GF-D8 (cell line): ENCODE measurements at regions not wholly inside any gene's neighbourhood (a gene's known extent, or its start where the extent isn't known, plus 50 kb on each side); places are given as distances from the start of the nearest gene placed in this dataset.
"Not testable (repeated sequence)": the region's sequence is repeated elsewhere in the genome, so short reads cannot be mapped to it uniquely, and the experiment has no call there.

Experiments used
- DNase-seq: peaks from one replicate; lab custom pipeline; 2025; lab: John Stamatoyannopoulos, UW

- no peak for DNase-seq
Observed at GRCh38 chr22:47351836-47352579, 589.6 kb downstream of the TBC1D22A start.

GRCh38 chr22:47346287-47346686 lies 583.8 kb downstream of the TBC1D22A start:
- DNase-seq = not testable (repeated sequence)

DNA sequence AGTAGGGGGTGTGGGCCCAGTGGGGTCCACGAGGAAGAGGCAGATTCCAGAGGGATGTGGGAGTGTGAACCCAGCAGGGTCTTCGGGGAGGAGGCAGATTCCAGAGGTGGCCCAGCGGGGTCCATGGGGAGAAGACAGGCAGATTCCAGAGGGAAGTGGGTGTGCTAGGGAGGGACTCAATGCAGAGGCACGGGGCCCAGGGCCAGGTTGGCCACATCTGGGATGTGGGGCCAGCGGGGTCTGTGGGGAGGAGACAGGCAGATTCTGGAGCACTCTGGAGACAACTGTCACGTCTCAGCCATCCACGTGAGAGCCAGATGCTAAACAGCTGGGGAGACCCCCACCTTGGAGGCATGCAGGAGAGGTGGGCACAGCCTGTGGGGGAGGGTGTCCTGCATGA lies 582.6 kb downstream of the TBC1D22A start:
- DNase-seq = no peak

DNA sequence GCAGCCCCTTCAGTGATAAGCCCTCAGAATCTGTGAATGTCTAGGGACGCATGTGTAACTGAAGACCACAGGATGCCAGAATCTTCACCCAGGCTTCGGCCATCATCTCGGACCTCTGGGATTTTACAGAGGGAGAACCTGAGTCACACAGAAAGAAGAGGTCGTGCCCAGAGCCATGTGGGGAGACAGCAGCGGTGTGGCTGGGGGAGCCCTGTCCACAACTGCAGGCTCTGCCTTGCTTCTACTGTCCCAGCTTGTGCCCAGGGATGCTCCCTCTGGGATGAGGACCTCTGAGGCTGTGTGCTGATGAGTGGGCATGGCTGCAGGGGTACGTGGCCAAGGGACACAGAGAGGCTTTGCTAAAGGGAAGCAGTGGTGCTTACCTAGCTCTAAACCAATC lies 582.0 kb downstream of the TBC1D22A start:
- DNase-seq = no peak

GRCh38 chr22:47343611-47344010 lies 581.2 kb downstream of the TBC1D22A start:
- DNase-seq = no peak

GRCh38 chr22:47342446-47342845 lies 580.0 kb downstream of the TBC1D22A start:
- no peak for DNase-seq

- no peak for DNase-seq
Observed at GRCh38 chr22:47341464-47341863, 579.0 kb downstream of the TBC1D22A start.

GRCh38 chr22:47340851-47341436 lies 578.5 kb downstream of the TBC1D22A start:
- no peak for DNase-seq

DNA sequence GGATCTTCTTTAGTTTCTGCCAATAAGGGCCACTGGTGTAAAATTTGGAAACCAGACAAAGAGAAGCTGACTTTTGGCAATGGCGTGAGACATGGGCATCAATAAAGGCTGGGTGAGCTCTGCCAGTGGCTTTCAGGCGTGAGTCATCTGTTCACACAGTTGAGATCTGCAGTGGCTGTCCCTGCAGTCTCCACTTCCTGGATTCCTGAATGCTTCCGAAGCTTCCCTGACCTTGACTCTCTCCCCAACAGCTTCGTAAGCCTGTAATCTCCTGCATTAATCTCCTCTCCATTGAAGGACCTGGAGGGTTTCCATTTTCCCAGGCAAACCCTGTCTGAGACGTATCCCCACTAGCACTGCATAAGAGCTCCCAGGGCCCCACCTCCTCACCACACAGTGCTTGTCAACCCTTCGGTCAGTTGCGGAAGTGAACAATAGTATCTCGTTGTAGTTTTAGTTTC lies 574.7 kb downstream of the TBC1D22A start:
- no peak for DNase-seq

DNA sequence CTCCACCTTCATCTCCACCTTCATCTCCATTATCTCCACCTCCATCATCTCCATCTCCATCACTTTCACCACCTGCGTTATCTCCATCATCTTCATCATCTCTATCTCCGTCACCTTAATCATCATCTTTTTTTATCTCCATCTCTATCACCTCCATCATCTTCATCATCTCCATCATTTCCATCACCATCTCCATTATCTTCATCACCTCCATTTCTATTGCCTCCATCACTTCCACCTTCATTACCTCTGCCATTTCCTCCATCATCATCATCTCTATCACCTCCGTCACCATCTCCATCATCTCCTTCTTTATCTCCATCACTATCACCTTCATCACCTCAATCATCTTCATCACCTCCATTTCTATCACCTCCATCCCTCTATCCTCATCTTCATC lies 573.5 kb downstream of the TBC1D22A start:
- DNase-seq = no peak

GRCh38 chr22:47335460-47335859 lies 573.0 kb downstream of the TBC1D22A start:
- DNase-seq = no peak

GRCh38 chr22:47334601-47335000 lies 572.2 kb downstream of the TBC1D22A start:
- DNase-seq = no peak

DNA sequence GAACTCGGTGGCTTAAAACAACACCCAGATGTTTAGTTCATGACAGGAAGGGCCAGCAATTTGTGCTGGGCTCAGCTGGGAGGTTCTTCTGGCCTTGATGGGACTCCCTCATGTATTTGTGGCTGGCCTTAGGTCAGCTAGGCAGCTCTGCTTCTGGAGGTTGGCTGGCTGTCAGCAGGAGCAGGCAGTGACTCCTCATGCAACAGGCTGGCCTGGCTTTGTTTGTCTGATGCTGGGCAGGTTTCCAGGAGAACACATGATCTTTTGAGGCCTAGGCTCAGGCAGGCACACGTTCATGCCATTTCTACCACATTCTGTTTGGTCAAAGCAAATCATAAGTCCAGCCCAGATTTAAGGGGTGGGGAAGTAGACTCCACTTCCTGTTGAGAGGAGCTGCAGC lies 571.2 kb downstream of the TBC1D22A start:
- no peak for DNase-seq

DNA sequence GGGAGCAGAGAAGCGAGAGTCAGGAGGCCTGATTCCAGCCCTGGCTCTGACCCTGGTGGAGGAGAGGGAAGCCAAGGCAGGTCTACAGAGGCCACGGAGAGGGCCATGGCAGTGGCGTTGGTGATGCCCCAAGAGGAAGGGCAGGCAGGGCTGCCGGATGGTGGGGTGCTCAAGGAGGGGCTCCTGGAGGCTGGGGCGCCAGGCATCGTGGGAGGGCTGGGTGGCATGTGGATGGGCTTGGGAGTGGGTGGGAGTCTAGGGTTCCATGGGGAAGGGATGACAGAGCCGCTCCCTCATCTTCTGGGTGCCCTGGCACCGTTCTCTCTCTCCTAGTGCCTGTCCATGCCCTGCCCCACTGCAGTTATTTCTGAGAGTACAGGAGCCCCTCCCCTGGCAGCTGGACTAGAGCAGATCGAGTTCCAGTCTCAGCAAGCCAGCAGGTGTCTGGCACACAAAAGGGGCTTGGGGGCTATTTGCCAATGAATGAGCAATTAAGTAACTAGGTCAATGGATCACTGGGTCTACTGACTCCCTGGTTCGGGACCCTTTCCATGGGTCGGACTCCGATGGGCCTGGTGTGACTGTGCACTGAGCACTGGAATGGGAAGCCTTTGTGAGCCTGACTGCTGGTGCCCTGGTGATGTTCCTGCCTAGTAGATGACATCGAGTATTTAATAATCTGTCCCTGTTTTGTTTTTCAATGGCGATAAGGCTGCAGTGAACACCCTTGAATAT lies 570.0 kb downstream of the TBC1D22A start:
- no peak for DNase-seq

DNA sequence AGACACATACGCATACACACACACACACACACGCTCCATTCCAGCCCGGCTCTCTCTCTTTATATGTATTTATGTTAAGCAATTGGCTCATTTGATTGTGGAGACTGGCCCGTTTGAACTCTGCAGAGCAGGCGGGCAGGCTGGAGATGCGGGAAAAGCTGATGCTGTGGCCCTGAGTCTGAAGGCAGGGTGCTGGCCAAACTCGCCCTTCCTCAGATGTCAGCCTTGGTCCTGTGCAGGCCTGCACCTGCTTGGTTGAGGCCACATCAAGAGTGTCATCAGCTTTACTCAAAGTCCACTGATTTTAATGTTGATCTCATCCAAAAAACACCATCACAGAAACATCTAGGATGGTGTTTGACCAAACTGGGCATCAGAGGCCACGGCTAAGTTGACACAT lies 569.3 kb downstream of the TBC1D22A start:
- DNase-seq = no peak

DNA sequence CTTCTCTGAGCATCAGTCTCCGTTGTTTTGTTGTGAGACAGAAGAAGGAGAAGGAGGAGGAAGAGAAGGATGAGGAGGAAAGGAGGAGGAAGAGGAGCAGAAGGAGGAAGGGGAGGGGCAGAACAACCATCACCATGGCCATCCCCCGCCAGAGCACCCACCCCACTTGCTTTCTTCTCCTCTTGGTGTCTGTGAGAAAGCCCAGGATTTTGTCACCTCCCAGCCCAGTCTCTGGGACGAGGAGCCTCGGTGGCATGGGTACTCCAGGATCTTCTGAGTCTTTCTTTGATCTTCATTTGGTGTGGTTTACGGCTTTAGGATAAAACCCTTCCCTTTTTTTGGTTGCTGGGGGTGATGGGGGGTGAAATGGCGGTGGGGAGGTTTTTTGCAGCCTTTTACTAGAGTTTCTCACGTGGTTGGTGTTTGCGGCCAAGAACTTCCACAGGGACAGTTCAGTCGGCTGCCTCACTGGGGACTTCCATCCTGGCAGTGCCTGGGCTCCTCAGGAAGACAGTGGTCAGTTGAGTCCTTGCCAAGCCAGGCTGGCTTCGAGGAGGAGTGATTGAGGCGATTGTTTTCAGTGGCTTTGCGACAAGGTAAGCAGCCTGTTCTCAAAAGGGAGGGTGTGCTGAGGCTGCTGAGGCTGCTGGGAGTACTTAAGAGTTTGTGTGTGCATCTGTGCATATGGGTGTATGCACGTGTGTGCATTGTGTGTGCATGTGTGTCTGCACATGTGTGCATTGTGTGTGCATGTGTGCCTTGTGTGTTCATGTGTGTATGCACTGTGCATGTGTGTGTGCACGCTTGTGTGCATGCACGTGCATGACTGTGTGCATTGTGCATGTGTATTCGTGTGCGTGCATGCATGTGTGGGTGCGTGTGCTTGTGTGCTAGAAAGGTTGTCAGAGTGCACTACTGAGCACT lies 567.5 kb downstream of the TBC1D22A start:
- DNase-seq = no peak

DNA sequence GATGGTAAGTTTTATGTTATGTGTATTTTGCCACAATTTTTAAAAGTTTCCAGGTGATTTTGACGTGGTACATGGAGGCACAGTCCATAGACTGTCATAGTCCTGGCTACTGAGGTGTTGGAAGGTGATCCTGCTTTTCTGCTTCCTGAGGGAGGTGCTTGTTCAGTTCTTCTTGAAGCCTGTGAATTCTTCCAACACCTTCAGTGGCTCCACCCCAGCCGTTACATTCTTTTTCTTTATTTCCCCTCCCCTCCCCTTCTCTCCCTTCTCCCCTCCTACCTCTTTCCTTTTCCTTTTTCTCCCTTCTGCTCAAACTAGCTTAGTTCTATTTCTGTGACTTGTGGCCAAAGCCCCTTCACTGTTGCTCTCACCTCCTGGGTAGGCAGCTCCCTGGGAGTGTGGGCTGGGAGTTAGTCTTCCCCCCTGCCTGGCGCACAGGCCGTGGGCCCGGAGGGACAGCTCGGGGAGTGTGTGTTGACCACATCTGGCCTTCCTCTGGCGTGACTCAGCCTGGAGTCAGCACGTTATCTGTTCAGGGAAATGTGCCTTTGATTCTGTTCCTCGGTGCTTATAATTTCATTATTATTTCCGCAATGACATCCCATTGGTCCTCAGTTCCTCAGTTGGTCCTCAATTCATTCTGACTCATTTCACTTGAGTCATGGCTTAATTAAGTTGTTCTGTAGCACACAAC lies 566.2 kb downstream of the TBC1D22A start:
- no peak for DNase-seq

GRCh38 chr22:47327241-47327640 lies 564.8 kb downstream of the TBC1D22A start:
- DNase-seq = no peak

- no peak for DNase-seq
Observed at GRCh38 chr22:47325249-47325648, 562.8 kb downstream of the TBC1D22A start.

DNA sequence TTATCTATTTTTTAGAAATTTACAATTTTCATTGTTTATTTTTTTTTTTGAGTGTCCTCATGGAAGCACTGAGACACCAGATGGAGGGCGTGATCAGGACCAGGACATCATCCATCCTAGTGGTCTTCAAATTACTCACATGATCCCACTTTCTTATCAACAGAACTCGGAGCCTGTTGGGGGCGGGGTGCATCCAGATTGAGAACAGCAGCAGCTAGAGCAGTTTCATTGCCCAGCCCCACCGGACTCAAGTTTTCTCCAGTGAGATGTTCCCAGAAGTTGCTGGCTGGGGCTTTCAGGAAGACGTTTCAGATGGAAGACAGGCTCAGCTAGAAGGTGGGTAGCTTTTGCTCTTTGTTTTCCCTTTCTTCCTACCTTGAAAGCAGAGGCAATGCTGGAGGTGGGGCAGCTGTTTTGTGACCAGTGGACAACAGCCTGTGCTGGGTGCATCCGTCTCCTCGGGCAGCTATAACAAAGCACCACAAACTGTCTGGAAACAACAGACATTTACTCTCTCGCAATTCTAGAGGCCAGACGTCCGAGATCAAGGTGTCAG lies 562.1 kb downstream of the TBC1D22A start:
- no peak for DNase-seq

GRCh38 chr22:47323518-47323917 lies 561.1 kb downstream of the TBC1D22A start:
- no peak for DNase-seq
